H1 (cell line): ENCODE measurements at regions not wholly inside any gene's neighbourhood (a gene's known extent, or its start where the extent isn't known, plus 50 kb on each side); places are given as distances from the start of the nearest gene placed in this dataset.
A peak's percentile ranks its signal among the peaks of the same experiment; 100 is the strongest.

Experiments
- CTCF ChIA-PET: fragments of 300-600 bp; sonication (Branson Sonifier 250); formaldehyde crosslinking; loops from one replicate; lab custom pipeline; 2021; ENCODE audit not compliant: partially characterized antibody; lab: Charles Lee
- POLR2A ChIA-PET: fragments of 300-600 bp; sonication (Branson Sonifier 250); formaldehyde crosslinking; loops from one replicate; lab custom pipeline; 2021; ENCODE audit warnings: inconsistent platforms; ENCODE audit not compliant: partially characterized antibody; lab: Charles Lee
- DNase-seq, 2 experiments: peaks; one replicate each; pipeline versions ENCODE4 v3.0.0 to v3.0.0-alpha.2; 2010 to 2022; ENCODE audit warnings: low spot score in 2 of 2, low read depth in 1 of 2, mixed read lengths in 1 of 2
- FAIRE-seq: peaks from 2 replicates; lab custom pipeline; 2011; peaks lifted over from hg19 to GRCh38; lab: Jason Lieb, UNC
- H2AFZ ChIP-seq: 2 replicates; pipeline ENCODE4 v1.8.1; 2012; ENCODE audit warnings: low read length, inconsistent platforms
- H2AK5ac ChIP-seq: 2 replicates; pipeline ENCODE4 v1.6.1; 2013; ENCODE audit warnings: low read depth, low read length
- H2BK120ac ChIP-seq: replicated peaks from 2 replicates; pipeline ENCODE3; 2013; ENCODE audit warnings: low read depth, low read length, inconsistent platforms
- H2BK12ac ChIP-seq: 2 replicates; pipeline ENCODE4 v1.6.1; 2013; ENCODE audit warnings: low read depth, low read length
- H2BK15ac ChIP-seq: 2 replicates; pipeline ENCODE4 v1.6.1; 2013; ENCODE audit warnings: low read length
- H2BK20ac ChIP-seq: 2 replicates; pipeline ENCODE4 v1.6.1; 2013; ENCODE audit warnings: low read length
- H2BK5ac ChIP-seq: 2 replicates; pipeline ENCODE4 v1.6.1; 2013; ENCODE audit warnings: low read depth, low read length
- H3K14ac ChIP-seq: 2 replicates; pipeline ENCODE4 v1.6.1; 2013; ENCODE audit warnings: inconsistent platforms; ENCODE audit not compliant: insufficient read length
- H3K18ac ChIP-seq: 2 replicates; pipeline ENCODE4 v1.6.1; 2013; ENCODE audit warnings: low read length; ENCODE audit errors: extremely low read depth
- H3K23ac ChIP-seq: 2 replicates; pipeline ENCODE4 v1.6.1; 2013; ENCODE audit warnings: inconsistent platforms; ENCODE audit not compliant: insufficient read length
- H3K23me2 ChIP-seq: 2 replicates; pipeline ENCODE4 v1.6.1; 2013; ENCODE audit warnings: low read depth, low read length
- H3K27ac ChIP-seq: 2 replicates; pipeline ENCODE4 v1.6.1; 2011; ENCODE audit warnings: low read depth, low read length, inconsistent platforms
- H3K27me3 ChIP-seq, 4 experiments: replicated peaks in 1 of 4; 1 replicate in 1 of 4; 2 replicates in 3 of 4; pipeline versions ENCODE4 v1.6.1 to v1.8.1; 2011 to 2013; ENCODE audit warnings: low read length in 3 of 4, mild to moderate bottlenecking in 3 of 4, inconsistent platforms in 2 of 4, mixed read lengths in 2 of 4, moderate library complexity in 1 of 4; ENCODE audit not compliant: control insufficient read depth in 3 of 4, insufficient read depth in 3 of 4; ENCODE audit errors: extremely low read depth in 1 of 4
- H3K36me3 ChIP-seq, 4 experiments: 2 replicates each; pipeline versions ENCODE4 v1.6.1 to v1.8.1; 2011 to 2013; ENCODE audit warnings: mild to moderate bottlenecking in 4 of 4, low read length in 3 of 4, moderate library complexity in 2 of 4, control low read depth in 1 of 4, inconsistent platforms in 1 of 4; ENCODE audit not compliant: insufficient read depth in 4 of 4, control insufficient read depth in 2 of 4
- H3K4ac ChIP-seq: replicated peaks from 2 replicates; pipeline ENCODE3; 2013; ENCODE audit warnings: low read length, low read depth, mixed read lengths, inconsistent platforms; ENCODE audit not compliant: insufficient read length
- H3K4me1 ChIP-seq, 4 experiments: replicated peaks in 1 of 4; 1 replicate in 1 of 4; 2 replicates in 3 of 4; pipeline versions ENCODE4 v1.6.1 to v1.8.1; 2011 to 2013; ENCODE audit warnings: low read length in 3 of 4, inconsistent platforms in 2 of 4, mixed read lengths in 1 of 4; ENCODE audit not compliant: insufficient read depth in 4 of 4, control insufficient read depth in 3 of 4
- H3K4me2 ChIP-seq, 2 experiments: 2 replicates each; pipeline versions ENCODE4 v1.6.1 to v1.8.1; 2011 to 2013; ENCODE audit warnings: low read depth in 2 of 2, low read length in 2 of 2, control low read depth in 1 of 2, inconsistent platforms in 1 of 2, mild to moderate bottlenecking in 1 of 2; ENCODE audit not compliant: insufficient read depth in 1 of 2
- H3K4me3 ChIP-seq, 4 experiments: fragments of 200-600, 300-600 bp in 1 of 4; sonication (generic), shearing (Covaris generic), sonication (Bioruptor Twin) in 1 of 4; 2 replicates each; pipeline versions ENCODE4 v1.5.1 to v1.8.1; 2011 to 2016; ENCODE audit warnings: low read length in 4 of 4, low read depth in 3 of 4, control low read depth in 2 of 4, inconsistent platforms in 2 of 4, mild to moderate bottlenecking in 2 of 4, mixed read lengths in 1 of 4, moderate library complexity in 1 of 4; ENCODE audit not compliant: insufficient read depth in 2 of 4; ENCODE audit errors: extremely low read depth in 1 of 4
- H3K56ac ChIP-seq: replicated peaks from 2 replicates; pipeline ENCODE3; 2013; ENCODE audit warnings: low read depth, mild to moderate bottlenecking, mixed read lengths, low read length, inconsistent platforms; ENCODE audit not compliant: insufficient read length
- H3K79me1 ChIP-seq: 2 replicates; pipeline ENCODE4 v1.6.1; 2013; ENCODE audit warnings: low read depth, low read length, control low read depth
- H3K79me2 ChIP-seq, 2 experiments: 2 replicates each; pipeline versions ENCODE4 v1.6.1 to v1.8.1; 2012 to 2013; ENCODE audit warnings: low read length in 2 of 2, mild to moderate bottlenecking in 2 of 2, inconsistent platforms in 1 of 2; ENCODE audit not compliant: insufficient read depth in 2 of 2, control insufficient read depth in 1 of 2
- H3K9ac ChIP-seq, 4 experiments: replicated peaks in 1 of 4; 1 replicate in 1 of 4; 2 replicates in 3 of 4; pipeline versions ENCODE4 v1.6.1 to v1.8.1; 2011 to 2013; ENCODE audit warnings: low read depth in 3 of 4, low read length in 3 of 4, control low read depth in 2 of 4, mild to moderate bottlenecking in 2 of 4, moderate library complexity in 2 of 4, inconsistent platforms in 1 of 4; ENCODE audit errors: extremely low read depth in 1 of 4
- H3K9me3 ChIP-seq, 2 experiments: 2 replicates each; pipeline versions ENCODE4 v1.6.1 to v1.8.1; 2012 to 2013; ENCODE audit warnings: mild to moderate bottlenecking in 2 of 2, moderate library complexity in 2 of 2, control low read depth in 1 of 2, inconsistent platforms in 1 of 2, low read depth in 1 of 2, low read length in 1 of 2, mixed read lengths in 1 of 2; ENCODE audit not compliant: insufficient read depth in 2 of 2
- H4K20me1 ChIP-seq, 2 experiments: replicated peaks in 1 of 2; 2 replicates each; pipeline versions ENCODE3 to v1.8.1; 2011 to 2013; ENCODE audit warnings: inconsistent platforms in 2 of 2, low read length in 2 of 2, mild to moderate bottlenecking in 1 of 2; ENCODE audit not compliant: insufficient read depth in 2 of 2, control insufficient read depth in 1 of 2
- H4K5ac ChIP-seq: 2 replicates; pipeline ENCODE4 v1.6.1; 2013; ENCODE audit warnings: low read length, low read depth, mixed read lengths, inconsistent platforms; ENCODE audit not compliant: insufficient read length
- H4K8ac ChIP-seq: 2 replicates; pipeline ENCODE4 v1.8.0; 2013; ENCODE audit warnings: mild to moderate bottlenecking, moderate library complexity, low read length, inconsistent platforms; ENCODE audit not compliant: insufficient read depth; ENCODE audit errors: extremely low read depth
- H4K91ac ChIP-seq: replicated peaks from 2 replicates; pipeline ENCODE3; 2013; ENCODE audit warnings: low read length, mixed read lengths, inconsistent platforms; ENCODE audit not compliant: insufficient read length
- ASH2L ChIP-seq: fragments of 200-600, 300-600 bp; sonication (generic); IDR thresholded peaks from one replicate; pipeline ENCODE4 v1.7.1; 2017; ENCODE audit warnings: low read length
- EGR1 ChIP-seq: IDR thresholded peaks from 2 replicates; pipeline ENCODE4 v1.6.1; 2011; ENCODE audit warnings: low read depth, low read length, borderline replicate concordance
- RAD21 ChIP-seq, 2 experiments: IDR thresholded peaks in 1 of 2; conservative IDR thresholded peaks in 1 of 2; 2 replicates each; pipeline ENCODE4 v1.6.1; 2011; ENCODE audit warnings: low read depth in 2 of 2, low read length in 2 of 2, improper control_type of control experiment in 1 of 2, inconsistent platforms in 1 of 2, mild to moderate bottlenecking in 1 of 2, moderate library complexity in 1 of 2
- YY1 ChIP-seq: IDR thresholded peaks from 2 replicates; pipeline ENCODE4 v1.6.1; 2011; ENCODE audit warnings: low read depth, mild to moderate bottlenecking, low read length
- WGBS, 2 experiments: shearing (Covaris generic) in 1 of 2; methylation state at CpG; one replicate each; pipeline versions ENCODE4 v1.1.6 to v1.1.7; 2013 to 2015; ENCODE audit warnings: low lambda C conversion rate in 2 of 2, mixed read lengths in 2 of 2, inconsistent platforms in 1 of 2, low coverage in 1 of 2, missing lambda C conversion rate in 1 of 2; ENCODE audit not compliant: insufficient replicate concordance in 2 of 2, insufficient coverage in 1 of 2, insufficient read length in 1 of 2; ENCODE audit errors: extremely low coverage in 1 of 2, missing lambda C conversion rate in 1 of 2; 5-methylcytosine and 5-hydroxymethylcytosine counted together
- TF ChIP-seq, protein P1 (sequence below), 3 experiments: IDR thresholded peaks; 1 replicate in 2 of 3; 2 replicates in 1 of 3; pipeline versions ENCODE4 v1.5.1 to v1.6.1; 2011; ENCODE audit warnings: low read length in 3 of 3, mild to moderate bottlenecking in 3 of 3, inconsistent platforms in 2 of 3, low read depth in 1 of 3, moderate library complexity in 1 of 3; ENCODE audit not compliant: insufficient read depth in 1 of 3; ENCODE audit errors: control extremely low read depth in 1 of 3

DNA sequence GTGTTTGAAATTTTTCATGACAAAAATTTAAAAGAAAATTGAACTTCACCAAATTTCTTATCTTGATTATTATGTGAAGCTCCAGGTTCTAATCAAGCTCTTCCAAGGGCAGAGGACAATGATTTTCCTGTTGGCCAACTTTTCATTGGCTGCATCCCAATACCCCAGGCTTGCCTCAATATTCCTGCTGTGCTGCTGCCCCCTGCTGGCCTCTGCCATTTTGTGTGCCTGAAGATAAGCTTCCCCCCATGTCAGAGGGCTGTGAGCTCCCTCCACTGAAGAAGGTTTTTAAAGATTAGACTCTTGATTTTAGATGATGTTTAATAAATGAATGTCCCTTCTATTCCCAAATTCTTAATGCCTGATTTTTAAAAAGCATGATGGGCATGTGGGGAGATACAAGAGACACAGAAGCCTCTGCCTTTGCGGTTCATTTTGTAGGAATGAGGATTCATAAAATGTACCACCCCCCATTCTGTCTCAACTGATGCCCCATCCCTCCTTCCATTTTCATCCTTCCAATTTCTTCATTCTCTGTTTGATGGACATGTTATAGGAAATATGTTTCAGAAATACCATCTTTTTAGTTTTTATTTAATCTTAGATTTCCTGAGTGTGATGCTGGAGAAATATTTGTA, 76.7 kb upstream of the RGS6 start:
- H3K27me3 ChIP-seq: no peaks in the 10 kb centered on the region
- H2BK20ac ChIP-seq: no peak overlapping the region
- H3K36me3 ChIP-seq: no peaks in the 10 kb centered on the region
- H3K4me2 ChIP-seq: no peak overlapping the region
- no peaks in the 10 kb centered on the region for H3K4me1 ChIP-seq
- no peak overlapping the region for H3K23ac ChIP-seq
- no peak overlapping the region for H2BK5ac ChIP-seq
- ChIA-PET POLR2A (no interaction called here), CTCF (interaction anchor here (0.5 to 5.5 kb wide), 38 partner anchors 8 to 713 kb away, joined by 3 to 27 read pairs (median 4); no protein-coding TSS in a partner anchor)
- H3K9ac ChIP-seq: no peak overlapping the region
- H2AK5ac ChIP-seq: no peak overlapping the region
- no peak overlapping the region for H2AFZ ChIP-seq
- no peak for FAIRE-seq
- no peaks in the 10 kb centered on the region for H3K9me3 ChIP-seq
- no peak overlapping the region for H2BK15ac ChIP-seq
- H4K8ac ChIP-seq: no peak overlapping the region
- no peak overlapping the region for H2BK120ac ChIP-seq
- H3K4ac ChIP-seq: no peak overlapping the region
- no peak overlapping the region for H4K5ac ChIP-seq
- H3K56ac ChIP-seq: no peak overlapping the region
- no peak overlapping the region for H3K27ac ChIP-seq
- no peaks in the 10 kb centered on the region for H3K23me2 ChIP-seq
- WGBS, 2 experiments: 91% methylated on average over 1 of the region's 1 CpG; no CpG with 5 or more reads in 1 of the 2 experiments
- no peak overlapping the region for H4K91ac ChIP-seq
- TF ChIP-seq YY1 (peak; percentile 80), EGR1 (no peak), ASH2L (no peak), RAD21 (IDR thresholded peaks at IDR 0.05 in 1 of 2, conservative IDR thresholded peaks at IDR 0.05 in 1 of 2; ENCODE audit: low read depth in 2 of 2, low read length in 2 of 2) (peak; percentile 90 to 94)
- TF ChIP-seq, protein P1, sequence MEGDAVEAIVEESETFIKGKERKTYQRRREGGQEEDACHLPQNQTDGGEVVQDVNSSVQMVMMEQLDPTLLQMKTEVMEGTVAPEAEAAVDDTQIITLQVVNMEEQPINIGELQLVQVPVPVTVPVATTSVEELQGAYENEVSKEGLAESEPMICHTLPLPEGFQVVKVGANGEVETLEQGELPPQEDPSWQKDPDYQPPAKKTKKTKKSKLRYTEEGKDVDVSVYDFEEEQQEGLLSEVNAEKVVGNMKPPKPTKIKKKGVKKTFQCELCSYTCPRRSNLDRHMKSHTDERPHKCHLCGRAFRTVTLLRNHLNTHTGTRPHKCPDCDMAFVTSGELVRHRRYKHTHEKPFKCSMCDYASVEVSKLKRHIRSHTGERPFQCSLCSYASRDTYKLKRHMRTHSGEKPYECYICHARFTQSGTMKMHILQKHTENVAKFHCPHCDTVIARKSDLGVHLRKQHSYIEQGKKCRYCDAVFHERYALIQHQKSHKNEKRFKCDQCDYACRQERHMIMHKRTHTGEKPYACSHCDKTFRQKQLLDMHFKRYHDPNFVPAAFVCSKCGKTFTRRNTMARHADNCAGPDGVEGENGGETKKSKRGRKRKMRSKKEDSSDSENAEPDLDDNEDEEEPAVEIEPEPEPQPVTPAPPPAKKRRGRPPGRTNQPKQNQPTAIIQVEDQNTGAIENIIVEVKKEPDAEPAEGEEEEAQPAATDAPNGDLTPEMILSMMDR (IDR thresholded peaks at IDR 0.05; ENCODE audit: control extremely low read depth in 1 of 3, insufficient read depth in 1 of 3, low read depth in 1 of 3, low read length in 3 of 3): peak; percentile 81 to 82 (median 81)
- TF ChIP-seq, all 59 proteins: peak for 3
- DNase-seq: peak; percentile 43 to 92
- H3K79me1 ChIP-seq: no peaks in the 10 kb centered on the region
- no peak overlapping the region for H3K4me3 ChIP-seq
- H3K14ac ChIP-seq: no peak overlapping the region
- H4K20me1 ChIP-seq: no peaks in the 10 kb centered on the region
- no peak overlapping the region for H3K18ac ChIP-seq
- no peaks in the 10 kb centered on the region for H3K79me2 ChIP-seq
- H2BK12ac ChIP-seq: no peak overlapping the region
